ENCODE measurements at regions not wholly inside any gene's neighbourhood (a gene's known extent, or its start where the extent isn't known, plus 50 kb on each side); places are given as distances from the start of the nearest gene placed in this dataset.
"Not testable (repeated sequence)": the region's sequence is repeated elsewhere in the genome, so short reads cannot be mapped to it uniquely, and the experiment has no call there.

DNA sequence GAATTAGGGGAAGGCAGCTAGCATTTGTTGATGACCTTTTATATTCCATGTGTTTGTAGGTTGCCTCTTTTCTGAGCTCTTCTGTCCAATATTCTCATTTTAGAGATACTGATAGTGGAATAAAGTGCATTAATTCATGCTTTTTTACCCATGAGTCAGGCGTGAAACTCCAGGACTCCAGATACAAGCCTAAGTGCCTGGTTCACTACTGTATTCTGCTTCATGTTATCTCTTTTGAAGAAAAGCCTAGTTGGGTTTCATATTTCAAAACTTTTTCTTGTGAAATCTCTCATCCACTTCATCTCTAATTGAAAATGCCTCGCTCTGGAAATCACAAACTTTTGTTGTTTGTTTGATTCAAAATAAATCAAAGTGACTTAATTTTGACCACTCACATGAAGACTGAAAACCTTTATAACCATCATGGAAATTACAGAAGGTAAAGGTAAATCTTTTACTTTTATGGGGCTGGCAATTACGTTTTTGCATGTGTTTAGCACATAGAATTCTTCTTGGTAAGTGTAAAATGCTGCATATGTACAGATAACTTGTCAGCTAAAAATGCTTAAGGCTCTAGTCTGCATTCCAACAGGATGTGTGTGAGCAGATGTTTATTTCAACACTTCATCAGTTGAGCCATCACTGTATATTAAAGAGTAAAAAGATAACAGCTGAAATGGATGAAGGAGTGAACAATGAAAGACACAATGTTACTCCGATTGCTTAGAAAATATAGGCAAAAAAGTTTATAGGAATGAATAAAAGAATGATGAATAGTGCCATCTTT lies 961.8 kb upstream of the CELF2 start:
- Histone ChIP-seq H3K27me3 (no peaks in the 10 kb centered on the region), H3K27ac (no peak overlapping the region), H3K36me3 (no peaks in the 10 kb centered on the region), H3K4me1 (no peaks in the 10 kb centered on the region), H3K9me3 (no peaks in the 10 kb centered on the region), H3K4me3 (no peak overlapping the region)
- intact Hi-C loops (cut with DNase I) = no loop called here
- no peak for DNase-seq (ENCODE audit: extremely low spot score in 2 of 2)
- TF ChIP-seq POLR2A (IDR thresholded peaks at IDR 0.05) = no peak
- no peak for TF ChIP-seq POLR2AphosphoS5 (IDR thresholded peaks at IDR 0.05; ENCODE audit: insufficient read depth in 1 of 2, low read depth in 1 of 2)
- TF ChIP-seq, protein P1, sequence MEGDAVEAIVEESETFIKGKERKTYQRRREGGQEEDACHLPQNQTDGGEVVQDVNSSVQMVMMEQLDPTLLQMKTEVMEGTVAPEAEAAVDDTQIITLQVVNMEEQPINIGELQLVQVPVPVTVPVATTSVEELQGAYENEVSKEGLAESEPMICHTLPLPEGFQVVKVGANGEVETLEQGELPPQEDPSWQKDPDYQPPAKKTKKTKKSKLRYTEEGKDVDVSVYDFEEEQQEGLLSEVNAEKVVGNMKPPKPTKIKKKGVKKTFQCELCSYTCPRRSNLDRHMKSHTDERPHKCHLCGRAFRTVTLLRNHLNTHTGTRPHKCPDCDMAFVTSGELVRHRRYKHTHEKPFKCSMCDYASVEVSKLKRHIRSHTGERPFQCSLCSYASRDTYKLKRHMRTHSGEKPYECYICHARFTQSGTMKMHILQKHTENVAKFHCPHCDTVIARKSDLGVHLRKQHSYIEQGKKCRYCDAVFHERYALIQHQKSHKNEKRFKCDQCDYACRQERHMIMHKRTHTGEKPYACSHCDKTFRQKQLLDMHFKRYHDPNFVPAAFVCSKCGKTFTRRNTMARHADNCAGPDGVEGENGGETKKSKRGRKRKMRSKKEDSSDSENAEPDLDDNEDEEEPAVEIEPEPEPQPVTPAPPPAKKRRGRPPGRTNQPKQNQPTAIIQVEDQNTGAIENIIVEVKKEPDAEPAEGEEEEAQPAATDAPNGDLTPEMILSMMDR (IDR thresholded peaks at IDR 0.05) = no peak

- intact Hi-C loops (cut with DNase I) = no loop called here
- no peaks in the 10 kb centered on the region for H3K4me1 ChIP-seq
- H3K27ac ChIP-seq = no peak overlapping the region
- H3K27me3 ChIP-seq = no peaks in the 10 kb centered on the region
- H3K9me3 ChIP-seq = no peaks in the 10 kb centered on the region
- DNase-seq (ENCODE audit: extremely low spot score in 2 of 2) = no peak
- no peak overlapping the region for H3K4me3 ChIP-seq
- TF ChIP-seq POLR2A (IDR thresholded peaks at IDR 0.05) (no peak), POLR2AphosphoS5 (IDR thresholded peaks at IDR 0.05; ENCODE audit: insufficient read depth in 1 of 2, low read depth in 1 of 2) (no peak)
- TF ChIP-seq, protein P1 (IDR thresholded peaks at IDR 0.05) = no peak
- no peaks in the 10 kb centered on the region for H3K36me3 ChIP-seq
Observed at GRCh38 chr10:10056961-10057360, 960.7 kb upstream of the CELF2 start.

- intact Hi-C loops (cut with DNase I) = no loop called here
- TF ChIP-seq POLR2A (IDR thresholded peaks at IDR 0.05) (no peak), POLR2AphosphoS5 (IDR thresholded peaks at IDR 0.05; ENCODE audit: insufficient read depth in 1 of 2, low read depth in 1 of 2) (no peak)
- TF ChIP-seq, protein P1 (IDR thresholded peaks at IDR 0.05) = no peak
- Histone ChIP-seq H3K27ac (no peak overlapping the region), H3K27me3 (no peaks in the 10 kb centered on the region), H3K4me3 (no peak overlapping the region), H3K36me3 (no peaks in the 10 kb centered on the region), H3K9me3 (no peaks in the 10 kb centered on the region), H3K4me1 (no peaks in the 10 kb centered on the region)
- DNase-seq (ENCODE audit: extremely low spot score in 2 of 2) = no peak
Observed at GRCh38 chr10:10067644-10068043, 950.0 kb upstream of the CELF2 start.

- H3K4me1 ChIP-seq; H3K27me3 ChIP-seq; intact Hi-C loops (cut with DNase I): not testable (repeated sequence)
Observed at GRCh38 chr10:10074847-10075246, 942.8 kb upstream of the CELF2 start.

DNA sequence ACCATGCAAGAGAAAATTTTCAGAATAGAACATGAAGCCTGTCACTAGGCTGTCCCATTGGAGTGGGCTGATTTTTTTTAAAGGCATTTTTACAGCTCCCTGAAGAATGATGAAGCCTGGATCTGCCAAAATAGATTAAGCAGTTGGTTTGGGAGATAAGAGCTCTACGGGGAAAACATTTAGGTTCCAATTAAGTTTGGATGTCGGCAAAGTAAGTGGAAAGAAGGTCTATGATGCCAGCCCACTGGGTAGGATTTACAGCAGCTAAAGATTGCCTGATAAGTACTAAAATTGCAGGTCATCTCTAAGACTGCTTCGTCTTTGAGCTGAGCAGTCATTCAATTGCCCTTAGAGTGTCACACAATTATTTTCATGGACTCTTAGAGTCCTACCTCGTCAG lies 939.2 kb upstream of the CELF2 start:
- intact Hi-C loops (cut with DNase I) = no loop called here
- TF ChIP-seq, protein P1 (IDR thresholded peaks at IDR 0.05) = no peak
- TF ChIP-seq POLR2A (IDR thresholded peaks at IDR 0.05) (no peak), POLR2AphosphoS5 (IDR thresholded peaks at IDR 0.05; ENCODE audit: insufficient read depth in 1 of 2, low read depth in 1 of 2) (no peak)

More at GRCh38 chr10:10074847-10075246, 942.8 kb upstream of the CELF2 start:
- H3K4me3 ChIP-seq; H3K36me3 ChIP-seq; H3K27ac ChIP-seq; H3K9me3 ChIP-seq; DNase-seq (ENCODE audit: extremely low spot score in 2 of 2): not testable (repeated sequence)

More for the DNA sequence above, 939.2 kb upstream of the CELF2 start:
- Histone ChIP-seq H3K27ac (no peak overlapping the region), H3K9me3 (no peaks in the 10 kb centered on the region), H3K4me1 (no peaks in the 10 kb centered on the region), H3K4me3 (no peak overlapping the region), H3K27me3 (no peaks in the 10 kb centered on the region), H3K36me3 (no peaks in the 10 kb centered on the region)
- DNase-seq (ENCODE audit: extremely low spot score in 2 of 2) = no peak
